ENCODE measurements at regions not wholly inside any gene's neighbourhood (a gene's known extent, or its start where the extent isn't known, plus 50 kb on each side); places are given as distances from the start of the nearest gene placed in this dataset.

- H3K27ac ChIP-seq, result no peak overlapping the region
- TF ChIP-seq ZFX (IDR thresholded peaks at IDR 0.05) (no peak), CTCF (conservative IDR thresholded peaks at IDR 0.05) (no peak)
Measured at GRCh38 chr15:88981244-88982215, 68.4 kb upstream of the MFGE8 start.

- no peak overlapping the region for H3K27ac ChIP-seq
- TF ChIP-seq CTCF (conservative IDR thresholded peaks at IDR 0.05) (no peak), ZFX (IDR thresholded peaks at IDR 0.05) (no peak)
Measured at GRCh38 chr15:88982304-88982945, 69.2 kb upstream of the MFGE8 start.

- no peak for TF ChIP-seq ZFX (IDR thresholded peaks at IDR 0.05)
- TF ChIP-seq CTCF (conservative IDR thresholded peaks at IDR 0.05), result no peak
- H3K27ac ChIP-seq, result no peak overlapping the region
Measured at GRCh38 chr15:88982946-88983342, 69.8 kb upstream of the MFGE8 start.

- H3K27ac ChIP-seq, result no peak overlapping the region
- no peak for TF ChIP-seq CTCF (conservative IDR thresholded peaks at IDR 0.05)
- no peak for TF ChIP-seq ZFX (IDR thresholded peaks at IDR 0.05)
Measured at GRCh38 chr15:88983861-88984429, 70.8 kb upstream of the MFGE8 start.

GRCh38 chr15:88985547-88986393, 72.6 kb upstream of the MFGE8 start:
- TF ChIP-seq CTCF (conservative IDR thresholded peaks at IDR 0.05) (no peak), ZFX (IDR thresholded peaks at IDR 0.05) (no peak)

GRCh38 chr15:88986949-88987590, 73.9 kb upstream of the MFGE8 start:
- TF ChIP-seq CTCF (conservative IDR thresholded peaks at IDR 0.05), result no peak
- no peak for TF ChIP-seq ZFX (IDR thresholded peaks at IDR 0.05)
- no peak overlapping the region for H3K27ac ChIP-seq

More at GRCh38 chr15:88985547-88986393, 72.6 kb upstream of the MFGE8 start:
- H3K27ac ChIP-seq, result no peak overlapping the region
